Neural progenitor cell (in vitro differentiated cells): ENCODE measurements at regions not wholly inside any gene's neighbourhood (a gene's known extent, or its start where the extent isn't known, plus 50 kb on each side); places are given as distances from the start of the nearest gene placed in this dataset.

ENCODE experiments used
- DNase-seq: peaks from one replicate; pipeline ENCODE4 v3.0.0-alpha.2; 2016; ENCODE audit warnings: low spot score
- H2AFZ ChIP-seq: fragments of 200-600 bp; sonication (generic); replicated peaks from 2 replicates; pipeline ENCODE4 v1.6.1; 2016; ENCODE audit warnings: antibody characterized with exemption
- H3F3A ChIP-seq: fragments of 200-600 bp; sonication (generic); 2 replicates; pipeline ENCODE4 v1.6.1; 2016; ENCODE audit warnings: antibody characterized with exemption, low read depth
- H3K27ac ChIP-seq: fragments of 200-600 bp; sonication (generic); 2 replicates; pipeline ENCODE4 v1.5.1; 2016; ENCODE audit warnings: mild to moderate bottlenecking
- H3K27me3 ChIP-seq: fragments of 200-600 bp; sonication (generic); 2 replicates; pipeline ENCODE4 v1.6.1; 2016; ENCODE audit warnings: mild to moderate bottlenecking, moderate library complexity
- H3K36me3 ChIP-seq: fragments of 200-600 bp; sonication (generic); 2 replicates; pipeline ENCODE4 v1.5.1; 2016
- H3K4me1 ChIP-seq: fragments of 200-600 bp; sonication (generic); 2 replicates; pipeline ENCODE4 v1.6.1; 2016; ENCODE audit warnings: mixed run types
- H3K4me2 ChIP-seq: fragments of 200-600 bp; sonication (generic); 2 replicates; pipeline ENCODE4 v1.6.1; 2016
- H3K4me3 ChIP-seq: fragments of 200-600 bp; sonication (generic); 2 replicates; pipeline ENCODE4 v1.5.1; 2016
- H3K79me2 ChIP-seq: fragments of 200-600 bp; sonication (generic); 2 replicates; pipeline ENCODE4 v1.6.1; 2016; ENCODE audit warnings: low read depth
- H3K9ac ChIP-seq: fragments of 200-600 bp; sonication (generic); 2 replicates; pipeline ENCODE4 v1.6.1; 2016
- H3K9me3 ChIP-seq: fragments of 200-600 bp; sonication (generic); 2 replicates; pipeline ENCODE4 v1.5.1; 2016; ENCODE audit warnings: low read depth
- H4K20me1 ChIP-seq: fragments of 200-600 bp; sonication (generic); 2 replicates; pipeline ENCODE4 v1.6.1; 2016; ENCODE audit warnings: low read depth
- H3K27ac Mint-ChIP-seq: 3 replicates; pipeline ENCODE4 v1.8.0; 2021; ENCODE audit warnings: mixed read lengths
- H3K27me3 Mint-ChIP-seq: 2 replicates; pipeline ENCODE4 v1.8.0; 2022; ENCODE audit warnings: low read depth, mild to moderate bottlenecking, inconsistent platforms, moderate library complexity, mixed read lengths; ENCODE audit not compliant: insufficient read depth
- H3K36me3 Mint-ChIP-seq: 3 replicates; pipeline ENCODE4 v1.8.0; 2021; ENCODE audit warnings: mixed read lengths
- H3K4me1 Mint-ChIP-seq: 3 replicates; pipeline ENCODE4 v1.8.0; 2021; ENCODE audit warnings: mixed read lengths
- H3K4me3 Mint-ChIP-seq: 3 replicates; pipeline ENCODE4 v1.8.0; 2021; ENCODE audit warnings: mild to moderate bottlenecking, moderate library complexity, mixed read lengths
- H3K9me3 Mint-ChIP-seq: 3 replicates; pipeline ENCODE4 v1.8.0; 2020; ENCODE audit warnings: mixed read lengths
- EZH2 ChIP-seq: fragments of 200-600 bp; sonication (generic); IDR thresholded peaks from 2 replicates; pipeline ENCODE4 v1.6.1; 2017; ENCODE audit warnings: antibody characterized with exemption, mild to moderate bottlenecking, moderate library complexity
- EZH2phosphoT487 ChIP-seq: fragments of 200-600 bp; sonication (generic); IDR thresholded peaks from 2 replicates; pipeline ENCODE4 v1.6.1; 2017; ENCODE audit warnings: antibody characterized with exemption
- TF ChIP-seq, protein P1 (sequence below): fragments of 200-600 bp; sonication (generic); IDR thresholded peaks from 2 replicates; pipeline ENCODE4 v1.5.1; 2017; ENCODE audit warnings: antibody characterized with exemption, mild to moderate bottlenecking

DNA sequence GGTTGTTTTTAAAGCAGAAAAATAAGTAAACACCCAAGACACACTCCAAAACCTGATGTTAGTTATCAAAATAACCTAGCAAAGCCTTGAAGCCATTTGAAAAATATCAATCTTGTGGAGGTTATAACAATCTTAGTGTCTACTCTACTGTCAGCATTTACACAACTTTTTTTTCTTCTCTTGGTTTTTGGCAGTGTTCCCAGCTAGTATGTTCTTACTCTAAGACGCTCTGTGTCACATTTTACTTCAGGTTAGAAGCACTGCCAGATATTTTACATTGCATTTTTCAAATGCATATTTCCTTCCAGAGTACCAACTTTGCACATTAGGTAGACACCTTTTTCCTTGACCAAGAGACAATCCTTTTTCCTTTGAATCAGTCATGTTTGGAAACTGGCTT, 114.0 kb upstream of the INPP4B start:
- TF ChIP-seq EZH2: no peak
- TF ChIP-seq EZH2phosphoT487: no peak
- TF ChIP-seq, protein P1, sequence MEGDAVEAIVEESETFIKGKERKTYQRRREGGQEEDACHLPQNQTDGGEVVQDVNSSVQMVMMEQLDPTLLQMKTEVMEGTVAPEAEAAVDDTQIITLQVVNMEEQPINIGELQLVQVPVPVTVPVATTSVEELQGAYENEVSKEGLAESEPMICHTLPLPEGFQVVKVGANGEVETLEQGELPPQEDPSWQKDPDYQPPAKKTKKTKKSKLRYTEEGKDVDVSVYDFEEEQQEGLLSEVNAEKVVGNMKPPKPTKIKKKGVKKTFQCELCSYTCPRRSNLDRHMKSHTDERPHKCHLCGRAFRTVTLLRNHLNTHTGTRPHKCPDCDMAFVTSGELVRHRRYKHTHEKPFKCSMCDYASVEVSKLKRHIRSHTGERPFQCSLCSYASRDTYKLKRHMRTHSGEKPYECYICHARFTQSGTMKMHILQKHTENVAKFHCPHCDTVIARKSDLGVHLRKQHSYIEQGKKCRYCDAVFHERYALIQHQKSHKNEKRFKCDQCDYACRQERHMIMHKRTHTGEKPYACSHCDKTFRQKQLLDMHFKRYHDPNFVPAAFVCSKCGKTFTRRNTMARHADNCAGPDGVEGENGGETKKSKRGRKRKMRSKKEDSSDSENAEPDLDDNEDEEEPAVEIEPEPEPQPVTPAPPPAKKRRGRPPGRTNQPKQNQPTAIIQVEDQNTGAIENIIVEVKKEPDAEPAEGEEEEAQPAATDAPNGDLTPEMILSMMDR: no peak
- no peak for DNase-seq
- Mint-ChIP-seq H3K9me3 (peaks cover 2% of the 10 kb centered on the region), H3K4me1 (peaks cover 4% of the 10 kb centered on the region), H3K27me3 (no peaks in the 10 kb centered on the region), H3K36me3 (peaks cover 2% of the 10 kb centered on the region), H3K4me3 (no peak overlapping the region), H3K27ac (no peak overlapping the region)
- Histone ChIP-seq H3F3A (no peaks in the 10 kb centered on the region), H3K9ac (no peak overlapping the region), H3K4me2 (no peak overlapping the region), H3K27ac (no peak overlapping the region), H2AFZ (no peak overlapping the region), H3K9me3 (peaks cover 6% of the 10 kb centered on the region), H4K20me1 (no peaks in the 10 kb centered on the region), H3K79me2 (no peaks in the 10 kb centered on the region), H3K4me1 (no peaks in the 10 kb centered on the region), H3K4me3 (no peak overlapping the region), H3K36me3 (no peaks in the 10 kb centered on the region), H3K27me3 (no peaks in the 10 kb centered on the region)

DNA sequence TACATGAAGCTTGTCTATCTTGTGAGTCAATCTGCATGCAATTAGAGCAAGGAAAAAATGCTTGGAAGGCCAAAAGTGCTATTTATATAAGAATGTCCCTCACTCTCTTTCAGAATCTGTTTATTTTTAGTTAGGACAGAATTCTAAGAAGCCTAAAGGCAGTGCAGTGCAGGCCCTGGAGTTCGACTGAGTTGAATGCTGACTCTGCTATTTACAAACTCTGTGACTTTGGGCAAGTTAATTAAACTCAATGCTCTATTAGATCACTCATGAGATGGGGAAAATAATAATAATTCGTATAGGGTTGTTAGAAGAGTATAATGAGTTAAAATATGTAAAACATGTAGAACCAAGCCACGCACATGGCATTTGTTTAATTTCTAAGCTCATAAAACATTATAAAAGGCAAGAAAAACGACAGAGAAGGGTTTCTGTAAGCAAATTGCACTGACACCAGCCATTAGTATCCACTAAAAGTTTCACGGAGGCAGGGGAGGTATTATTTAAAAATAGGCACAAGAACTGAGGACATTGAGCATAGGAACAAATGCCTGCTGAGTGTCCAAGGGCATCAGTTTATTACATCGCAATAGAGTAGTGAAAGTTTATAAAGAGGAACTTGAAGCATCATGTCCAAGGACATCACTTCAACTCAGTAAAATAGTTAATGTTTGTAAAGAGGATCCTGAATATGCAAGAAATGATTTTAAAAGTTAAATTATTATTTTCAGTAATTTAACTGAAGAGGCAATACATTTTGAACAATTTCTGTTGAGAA, 115.0 kb upstream of the INPP4B start:
- H3K79me2 ChIP-seq: no peaks in the 10 kb centered on the region
- H3K4me2 ChIP-seq: no peak overlapping the region
- no peaks in the 10 kb centered on the region for H3K27me3 ChIP-seq
- H2AFZ ChIP-seq: no peak overlapping the region
- no peaks in the 10 kb centered on the region for H3K36me3 ChIP-seq
- no peaks in the 10 kb centered on the region for H3K9me3 ChIP-seq
- no peaks in the 10 kb centered on the region for H3K36me3 Mint-ChIP-seq
- H3K4me3 ChIP-seq: no peak overlapping the region
- no peaks in the 10 kb centered on the region for H3F3A ChIP-seq
- peaks cover 4% of the 10 kb centered on the region for H3K4me1 Mint-ChIP-seq
- H3K27ac Mint-ChIP-seq: no peak overlapping the region
- no peak for TF ChIP-seq EZH2phosphoT487
- no peak for TF ChIP-seq EZH2
- TF ChIP-seq, protein P1: no peak
- H3K4me1 ChIP-seq: no peaks in the 10 kb centered on the region
- no peaks in the 10 kb centered on the region for H3K27me3 Mint-ChIP-seq
- H3K9ac ChIP-seq: no peak overlapping the region
- no peak overlapping the region for H3K27ac ChIP-seq
- H4K20me1 ChIP-seq: no peaks in the 10 kb centered on the region
- H3K4me3 Mint-ChIP-seq: no peak overlapping the region
- no peak for DNase-seq
- no peaks in the 10 kb centered on the region for H3K9me3 Mint-ChIP-seq

DNA sequence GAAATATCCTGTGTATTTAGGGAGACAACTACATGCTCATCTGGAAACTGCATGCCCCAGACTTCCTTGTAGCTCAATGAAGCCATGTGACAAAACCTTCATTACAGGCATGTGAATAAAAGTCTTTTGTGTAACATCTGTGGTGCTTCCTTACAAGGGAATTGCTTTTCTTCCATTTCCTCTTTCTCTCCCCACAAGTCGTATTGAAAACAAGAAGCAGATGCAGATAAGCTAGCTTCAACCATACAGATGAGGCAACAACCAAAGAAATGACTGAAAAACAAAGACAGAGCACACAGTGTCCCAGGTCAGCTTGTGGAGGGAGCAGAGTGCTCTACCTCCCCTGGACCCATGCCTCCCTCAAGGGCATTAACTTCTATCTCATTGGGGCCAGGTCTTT, 115.8 kb upstream of the INPP4B start:
- Mint-ChIP-seq H3K27me3 (no peaks in the 10 kb centered on the region), H3K9me3 (peaks cover 2% of the 10 kb centered on the region), H3K27ac (no peak overlapping the region), H3K4me1 (peaks cover 4% of the 10 kb centered on the region), H3K4me3 (no peak overlapping the region), H3K36me3 (no peaks in the 10 kb centered on the region)
- no peak for DNase-seq
- no peaks in the 10 kb centered on the region for H3K27me3 ChIP-seq
- TF ChIP-seq, protein P1: no peak
- no peak for TF ChIP-seq EZH2
- no peak for TF ChIP-seq EZH2phosphoT487
- H3K4me3 ChIP-seq: no peak overlapping the region
- H3K36me3 ChIP-seq: no peaks in the 10 kb centered on the region
- no peaks in the 10 kb centered on the region for H4K20me1 ChIP-seq
- no peaks in the 10 kb centered on the region for H3K4me1 ChIP-seq
- H3F3A ChIP-seq: no peaks in the 10 kb centered on the region
- H3K4me2 ChIP-seq: no peak overlapping the region
- no peak overlapping the region for H3K9ac ChIP-seq
- H3K27ac ChIP-seq: no peak overlapping the region
- no peaks in the 10 kb centered on the region for H3K79me2 ChIP-seq
- H3K9me3 ChIP-seq: no peaks in the 10 kb centered on the region
- no peak overlapping the region for H2AFZ ChIP-seq
